Thyroid gland (tissue), 4 donors: ENCODE measurements at regions not wholly inside any gene's neighbourhood (a gene's known extent, or its start where the extent isn't known, plus 50 kb on each side); places are given as distances from the start of the nearest gene placed in this dataset.

Experiments
- POLR2A ChIP-seq, 2 donors: fragments of 450-650 bp; IDR thresholded peaks; one replicate each; pipeline ENCODE4 v1.6.1; 2017; ENCODE audit warnings: antibody characterized with exemption in 2 of 2, mild to moderate bottlenecking in 2 of 2, moderate library complexity in 1 of 2
- TF ChIP-seq, protein P1 (sequence below), 6 experiments: fragments of 200-600 bp in 3 of 6; fragments of 450-650 bp in 3 of 6; sonication (generic) in 3 of 6; IDR thresholded peaks; one replicate each; pipeline ENCODE4 v1.5.1; 2016 to 2019; ENCODE audit warnings: antibody characterized with exemption in 6 of 6, mild to moderate bottlenecking in 2 of 6, inconsistent platforms in 1 of 6, moderate library complexity in 1 of 6

DNA sequence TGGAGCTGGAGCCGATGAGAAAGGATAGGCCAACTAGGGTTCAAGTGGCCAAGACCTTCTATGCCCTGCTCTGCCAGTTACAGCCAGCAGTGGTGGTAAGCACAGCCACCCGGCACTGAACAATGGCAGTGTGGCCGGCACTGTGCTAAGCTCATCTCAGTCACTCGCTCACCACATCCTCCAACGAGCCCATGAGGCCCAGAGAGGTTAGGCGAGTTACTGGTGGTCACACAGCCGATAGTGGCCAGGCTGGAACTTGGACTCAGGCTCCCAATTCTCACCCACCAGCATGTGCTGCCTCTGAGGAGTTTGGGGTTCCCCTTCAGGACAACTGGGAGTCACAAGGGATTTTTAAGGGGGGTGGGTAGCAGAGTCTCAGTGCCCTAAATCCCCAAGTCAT lies 66.4 kb downstream of the IGLL1 start:
- TF ChIP-seq, protein P1, sequence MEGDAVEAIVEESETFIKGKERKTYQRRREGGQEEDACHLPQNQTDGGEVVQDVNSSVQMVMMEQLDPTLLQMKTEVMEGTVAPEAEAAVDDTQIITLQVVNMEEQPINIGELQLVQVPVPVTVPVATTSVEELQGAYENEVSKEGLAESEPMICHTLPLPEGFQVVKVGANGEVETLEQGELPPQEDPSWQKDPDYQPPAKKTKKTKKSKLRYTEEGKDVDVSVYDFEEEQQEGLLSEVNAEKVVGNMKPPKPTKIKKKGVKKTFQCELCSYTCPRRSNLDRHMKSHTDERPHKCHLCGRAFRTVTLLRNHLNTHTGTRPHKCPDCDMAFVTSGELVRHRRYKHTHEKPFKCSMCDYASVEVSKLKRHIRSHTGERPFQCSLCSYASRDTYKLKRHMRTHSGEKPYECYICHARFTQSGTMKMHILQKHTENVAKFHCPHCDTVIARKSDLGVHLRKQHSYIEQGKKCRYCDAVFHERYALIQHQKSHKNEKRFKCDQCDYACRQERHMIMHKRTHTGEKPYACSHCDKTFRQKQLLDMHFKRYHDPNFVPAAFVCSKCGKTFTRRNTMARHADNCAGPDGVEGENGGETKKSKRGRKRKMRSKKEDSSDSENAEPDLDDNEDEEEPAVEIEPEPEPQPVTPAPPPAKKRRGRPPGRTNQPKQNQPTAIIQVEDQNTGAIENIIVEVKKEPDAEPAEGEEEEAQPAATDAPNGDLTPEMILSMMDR (IDR thresholded peaks at IDR 0.05) = no peak
- TF ChIP-seq POLR2A (IDR thresholded peaks at IDR 0.05) = no peak
